ENCODE measurements at regions not wholly inside any gene's neighbourhood (a gene's known extent, or its start where the extent isn't known, plus 50 kb on each side); places are given as distances from the start of the nearest gene placed in this dataset.

DNA sequence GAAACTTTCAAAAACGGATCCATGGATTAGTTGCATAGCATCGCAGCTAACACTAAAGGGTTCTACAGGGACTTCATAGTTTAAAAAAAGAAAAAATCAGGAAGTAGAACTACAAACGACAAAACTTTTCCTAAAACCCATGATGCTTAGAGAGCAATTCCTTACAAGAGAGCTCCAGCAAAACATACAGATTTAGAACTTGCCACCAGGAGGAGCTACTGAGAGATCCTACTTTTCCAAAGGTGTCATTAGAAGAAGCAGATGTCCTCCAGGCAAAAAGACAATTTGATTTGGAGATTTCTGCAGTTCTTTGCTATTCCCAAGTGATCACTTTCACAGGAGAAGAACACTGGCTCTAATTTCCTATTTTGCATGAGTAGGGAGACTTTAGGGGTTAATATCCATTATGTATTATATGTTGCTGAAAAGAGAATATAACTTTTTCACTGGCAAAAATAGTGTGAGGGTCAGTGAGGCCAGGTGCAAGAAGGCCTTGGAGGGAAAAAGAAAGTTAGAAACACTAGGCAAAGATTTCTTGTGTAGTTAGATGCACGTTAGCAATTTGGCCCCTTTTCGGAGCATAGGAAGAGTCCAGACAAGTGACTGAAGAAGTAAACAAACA is 436.2 kb downstream of the SUCLG1 start:
- TF ChIP-seq CTCF (IDR thresholded peaks at IDR 0.05) (peak in 1 of 2 donors; percentile 57), POLR2A (IDR thresholded peaks at IDR 0.05) (no peak), POLR2AphosphoS5 (IDR thresholded peaks at IDR 0.05) (no peak)
